Ramos (cell line): ENCODE measurements at regions not wholly inside any gene's neighbourhood (a gene's known extent, or its start where the extent isn't known, plus 50 kb on each side); places are given as distances from the start of the nearest gene placed in this dataset.

Experiments used
- in situ Hi-C: fragments of 300-500 bp; cut with MboI; formaldehyde crosslinking; loops from one replicate; pipeline ENCODE4 v1.14.3; 2022; ENCODE audit warnings: low sequenced_read_pairs; ENCODE audit not compliant: unreplicated experiment

DNA sequence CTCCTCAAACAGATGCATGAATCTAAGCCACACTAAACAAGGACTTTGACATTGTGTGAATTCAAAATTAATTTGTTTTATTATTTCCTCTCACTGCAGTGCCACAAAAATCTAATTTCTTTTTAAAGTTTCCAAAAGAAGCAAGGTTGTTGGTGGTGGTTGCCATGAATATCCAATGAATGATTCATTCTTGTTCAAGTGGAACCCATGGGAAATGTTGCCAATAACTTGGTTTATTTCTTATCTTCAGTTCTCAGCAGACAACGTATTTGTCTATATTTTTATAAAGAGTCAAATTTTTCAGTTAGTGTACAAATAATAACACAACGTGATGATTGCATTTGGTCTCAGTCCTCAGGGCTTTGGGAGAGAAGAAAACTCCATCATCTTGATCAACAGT, 309.4 kb upstream of the NOCT start:
- in situ Hi-C loops = no loop called here

DNA sequence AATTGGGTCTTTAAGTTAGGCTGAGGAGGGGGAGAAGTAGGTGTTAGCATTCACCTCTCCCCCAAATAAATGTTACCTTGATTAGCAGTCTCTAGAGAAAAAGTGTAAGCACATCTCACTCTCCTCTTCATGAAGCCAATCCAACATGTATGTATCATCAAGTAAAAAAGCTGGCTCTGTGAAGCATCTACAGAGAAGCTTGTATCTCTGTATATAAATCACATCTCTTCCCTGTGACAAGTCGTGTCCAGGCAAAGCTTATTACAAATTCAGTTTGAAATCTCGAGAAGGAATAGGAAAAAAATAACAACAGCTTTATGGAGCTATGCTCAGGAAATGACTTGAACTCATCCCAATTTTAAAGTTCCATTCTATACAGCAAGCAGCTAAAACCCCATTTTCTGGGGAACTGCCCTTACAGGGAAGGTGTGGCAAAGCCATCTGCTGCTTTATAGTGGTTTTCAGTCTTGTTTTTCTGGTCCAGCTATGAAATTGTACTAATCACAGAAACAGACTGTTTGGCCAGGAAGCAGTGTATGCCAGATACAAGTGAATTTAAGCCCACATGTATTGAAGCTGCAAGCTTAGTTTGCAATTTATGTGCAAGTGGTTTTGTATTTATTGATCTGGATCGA, 313.3 kb upstream of the NOCT start:
- in situ Hi-C loops = no loop called here

DNA sequence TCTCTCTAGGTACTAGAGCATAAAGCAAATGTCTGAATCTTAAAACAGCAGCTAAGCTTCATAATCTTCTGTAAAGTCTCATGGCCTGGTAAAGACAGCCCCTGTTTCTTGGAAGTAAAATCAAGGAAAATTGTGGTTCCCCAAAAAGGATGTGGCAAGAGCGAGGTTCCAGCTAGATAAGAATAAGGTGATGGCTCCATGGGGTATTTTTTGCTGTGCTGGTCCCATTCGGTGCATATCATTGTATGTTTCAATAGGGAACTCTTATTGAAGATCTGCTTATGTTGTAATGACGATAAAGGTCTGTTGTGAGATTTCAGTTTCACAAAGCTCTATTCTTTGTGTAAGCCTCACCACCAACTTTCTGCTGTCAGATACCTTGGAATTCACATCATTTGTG, 316.9 kb upstream of the NOCT start:
- in situ Hi-C loops = loop anchor here (25.0 kb wide), 1 partner anchor 661 kb away; no protein-coding TSS in a partner anchor

DNA sequence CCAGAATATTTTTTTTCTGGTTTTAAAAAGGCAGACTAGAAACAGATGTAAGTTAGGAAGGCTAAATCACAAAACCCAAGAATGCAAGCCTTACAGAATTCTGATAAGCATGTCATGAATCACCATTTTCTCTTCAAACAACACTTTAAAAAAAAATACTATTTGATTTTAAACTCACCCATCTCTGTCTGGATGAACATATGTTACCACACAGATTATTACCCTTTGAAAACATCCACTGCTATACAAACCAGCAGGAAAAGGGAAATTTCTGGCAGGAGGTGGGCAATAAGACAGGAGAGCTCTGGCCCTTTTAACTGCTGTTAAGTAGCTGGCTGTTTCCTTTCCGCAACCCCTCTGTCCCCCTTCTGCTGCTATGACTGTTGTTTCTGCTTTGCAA, 317.7 kb upstream of the NOCT start:
- in situ Hi-C loops = loop anchor here (25.0 kb wide), 1 partner anchor 661 kb away; no protein-coding TSS in a partner anchor

DNA sequence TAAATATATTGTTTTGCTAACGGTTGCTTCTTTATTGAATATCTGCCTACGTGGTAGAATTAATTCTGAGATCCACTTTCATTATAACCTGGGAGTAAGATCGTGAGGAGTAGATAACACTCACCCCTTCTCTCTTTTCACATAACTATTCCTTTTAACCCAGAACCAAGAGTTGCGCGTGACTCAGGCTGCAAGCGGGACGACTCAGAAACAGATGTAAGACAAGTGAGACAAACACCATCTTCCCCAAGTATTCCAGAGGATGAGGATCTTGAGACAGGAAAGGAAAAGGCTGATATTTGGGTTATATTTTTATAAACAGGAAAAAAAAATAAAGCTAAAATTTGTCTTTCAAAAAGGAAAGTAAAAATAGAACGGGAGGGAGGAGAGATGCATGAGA, 318.8 kb upstream of the NOCT start:
- in situ Hi-C loops = loop anchor here (25.0 kb wide), 1 partner anchor 659 kb away; no protein-coding TSS in a partner anchor

DNA sequence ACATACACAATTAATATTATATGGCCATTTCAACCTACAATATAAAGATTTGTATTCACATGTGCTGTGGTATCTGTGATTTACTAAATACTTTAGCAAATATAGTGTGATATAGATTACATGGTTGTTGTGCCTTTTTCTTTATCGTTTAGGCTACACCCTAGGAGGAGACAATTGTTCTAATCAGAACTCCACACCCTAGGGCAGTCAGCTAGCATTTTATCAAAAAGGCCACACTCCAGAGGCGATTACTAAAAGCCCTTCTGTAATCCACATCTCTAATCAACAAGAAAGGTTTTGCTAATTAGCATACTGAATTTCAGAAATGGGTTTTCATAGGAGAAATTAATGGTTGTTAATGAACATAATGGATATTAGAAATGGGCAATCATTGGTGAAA, 319.5 kb upstream of the NOCT start:
- in situ Hi-C loops = loop anchor here (25.0 kb wide), 1 partner anchor 659 kb away; no protein-coding TSS in a partner anchor

DNA sequence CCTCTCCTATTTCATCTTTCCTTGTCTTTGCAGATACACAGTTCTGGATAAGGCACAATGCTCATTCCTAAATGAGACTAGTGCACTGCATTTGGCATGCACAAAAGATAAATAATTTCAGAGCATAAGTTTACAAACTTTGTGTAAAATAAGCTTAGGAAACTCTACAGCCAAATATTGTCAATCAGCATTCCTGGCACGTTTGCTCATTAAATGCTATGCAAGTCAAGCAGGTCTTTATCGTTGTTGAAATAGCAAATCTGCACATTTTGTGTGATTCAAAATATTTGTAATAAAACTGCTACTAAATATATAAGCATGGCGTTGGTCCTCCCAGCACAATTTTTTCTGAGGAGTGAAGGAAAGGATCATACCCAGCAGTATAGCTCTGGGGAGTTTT, 322.1 kb upstream of the NOCT start:
- in situ Hi-C loops = loop anchor here (25.0 kb wide), 1 partner anchor 656 kb away; no protein-coding TSS in a partner anchor

DNA sequence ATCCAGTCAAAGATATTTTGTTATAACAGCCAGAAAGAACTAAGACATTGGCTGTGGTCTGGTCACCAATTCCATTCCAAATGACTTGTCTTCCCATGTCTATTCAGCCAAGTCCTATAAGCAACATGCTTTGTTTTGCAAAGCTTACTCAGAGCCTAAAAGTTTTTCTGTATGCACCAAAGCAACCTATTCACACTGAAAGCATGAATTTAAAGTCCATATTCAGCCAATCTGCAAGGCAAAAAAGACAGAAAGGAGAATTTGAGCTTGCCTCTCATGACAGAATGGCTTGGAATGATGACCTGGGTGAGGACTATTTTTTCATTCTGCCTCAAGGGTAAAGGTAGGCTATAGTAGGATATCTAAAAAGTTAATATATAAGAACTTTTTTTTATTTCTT, 323.2 kb upstream of the NOCT start:
- in situ Hi-C loops = loop anchor here (25.0 kb wide), 1 partner anchor 655 kb away; no protein-coding TSS in a partner anchor

DNA sequence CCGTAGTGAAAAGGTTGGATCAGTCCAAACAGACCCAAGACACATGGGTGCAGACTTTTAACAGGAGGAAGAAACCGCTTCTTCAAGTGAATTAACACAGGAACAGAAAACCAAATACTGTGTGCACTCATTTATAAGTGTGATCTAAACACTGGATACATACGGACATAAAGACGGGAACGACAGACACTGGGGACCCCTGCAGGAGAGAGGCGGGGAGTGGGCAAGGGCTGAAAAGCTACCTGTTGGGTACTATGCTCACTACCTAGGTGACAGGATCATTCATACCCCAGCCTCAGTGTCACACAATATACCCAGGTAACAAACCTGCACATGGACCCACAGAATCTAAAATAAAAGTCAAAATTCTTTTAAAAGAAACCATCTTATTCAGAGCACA, 326.0 kb upstream of the NOCT start:
- in situ Hi-C loops = loop anchor here (25.0 kb wide), 1 partner anchor 652 kb away; no protein-coding TSS in a partner anchor

DNA sequence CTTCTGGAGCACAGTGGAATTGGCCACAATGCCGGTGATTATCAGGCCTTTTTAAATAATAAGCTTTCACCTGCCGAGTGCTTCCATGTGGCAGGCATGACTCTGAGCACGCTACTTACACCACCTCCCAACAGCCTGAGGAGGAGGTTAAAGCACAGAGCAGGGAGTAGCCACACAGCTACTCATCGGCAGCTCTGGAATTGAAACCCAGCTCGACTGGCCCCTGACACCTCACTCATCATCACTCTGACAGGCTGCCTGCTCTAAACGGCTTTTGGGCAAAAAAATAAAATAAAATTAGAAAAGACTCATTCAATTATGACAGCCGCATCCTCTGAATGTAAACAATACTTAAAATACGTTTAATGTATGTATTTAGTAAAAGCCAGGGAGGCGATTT, 326.4 kb upstream of the NOCT start:
- in situ Hi-C loops = loop anchor here (25.0 kb wide), 1 partner anchor 652 kb away; no protein-coding TSS in a partner anchor

DNA sequence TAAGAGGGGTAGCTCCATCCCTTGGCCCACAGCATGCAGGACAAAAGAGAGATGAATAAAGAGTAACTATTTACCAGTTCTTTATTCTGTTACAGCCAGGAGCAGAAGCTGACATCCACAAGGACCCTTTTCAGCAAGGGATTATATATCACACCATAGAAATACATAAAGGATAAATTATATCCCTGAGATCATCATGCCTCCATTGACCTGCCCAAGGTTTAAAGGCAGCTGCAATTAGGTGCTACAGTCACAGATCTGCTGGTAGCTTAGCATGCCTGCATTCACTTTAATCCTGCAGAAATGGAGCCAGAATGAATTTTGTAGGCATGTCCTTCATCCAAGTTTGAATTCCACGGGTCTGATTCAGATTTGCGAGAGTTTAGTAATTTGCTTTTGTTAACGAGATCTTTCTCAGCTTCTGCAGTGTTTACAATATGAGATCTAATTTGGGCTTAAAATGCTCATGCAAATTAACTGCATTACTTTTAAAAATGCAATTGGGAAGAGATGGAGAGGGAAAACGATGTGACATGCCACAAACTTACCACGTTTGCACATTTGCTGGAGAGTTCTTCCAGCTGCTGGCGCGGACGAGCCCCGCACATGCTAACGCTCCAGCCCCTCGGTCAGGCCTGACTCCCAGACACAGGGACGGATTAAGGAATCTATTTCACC, 327.0 kb upstream of the NOCT start:
- in situ Hi-C loops = loop anchor here (25.0 kb wide), 1 partner anchor 651 kb away; no protein-coding TSS in a partner anchor

DNA sequence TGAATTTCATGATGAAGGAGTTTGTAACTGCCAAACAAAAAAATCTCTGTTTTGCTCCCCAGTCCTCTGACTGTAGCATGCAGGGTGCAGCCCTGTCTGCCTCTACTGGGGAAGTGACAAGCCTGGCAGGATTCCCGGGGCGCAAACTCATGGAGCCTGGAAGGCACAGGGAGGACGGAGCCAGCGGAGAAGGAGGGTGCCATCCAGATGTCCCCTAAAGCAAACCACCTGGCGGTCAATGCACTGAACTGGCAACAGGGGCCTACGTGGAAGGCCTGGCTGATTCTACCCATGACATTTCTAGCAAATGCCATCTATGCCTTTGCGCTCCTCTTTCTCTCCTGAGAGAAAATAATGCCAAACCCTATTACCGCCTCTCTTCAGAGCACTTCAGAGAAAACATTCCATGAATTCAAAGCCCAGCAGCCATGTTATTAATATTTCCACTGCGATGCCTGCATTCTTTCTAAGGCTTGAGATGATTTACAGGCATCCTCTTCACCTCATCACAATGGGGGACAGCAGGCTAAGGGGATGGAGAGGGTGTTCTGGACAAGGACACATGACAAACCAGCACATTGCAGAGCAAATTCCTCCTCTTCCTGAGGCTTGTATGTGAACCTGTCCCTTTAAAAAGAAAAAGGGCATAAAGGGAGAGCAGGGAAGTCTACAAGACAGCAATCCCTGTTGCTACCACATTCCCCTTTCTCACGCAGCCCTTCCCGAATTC, 329.3 kb upstream of the NOCT start:
- in situ Hi-C loops = loop anchor here (25.0 kb wide), 1 partner anchor 649 kb away; no protein-coding TSS in a partner anchor

DNA sequence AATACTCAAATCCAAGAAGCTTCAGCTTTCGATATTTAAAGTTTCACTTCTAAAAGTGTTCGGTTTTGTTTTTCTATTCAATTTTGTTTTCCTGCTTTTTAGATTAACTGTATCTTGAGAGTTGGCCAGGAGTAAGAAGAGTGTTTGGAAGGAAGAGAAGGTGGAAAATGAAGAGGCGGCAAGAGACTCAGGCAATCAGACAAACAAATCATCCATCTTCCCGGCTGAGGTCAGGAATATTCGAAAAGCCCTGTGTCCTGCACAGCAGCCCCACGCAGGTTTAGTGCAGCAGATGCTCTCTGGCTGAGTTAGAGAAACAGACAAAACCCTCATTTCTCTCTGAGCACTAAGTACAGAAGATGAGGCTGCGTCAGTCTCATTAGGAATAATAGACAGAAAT, 330.3 kb upstream of the NOCT start:
- in situ Hi-C loops = loop anchor here (25.0 kb wide), 1 partner anchor 648 kb away; no protein-coding TSS in a partner anchor

DNA sequence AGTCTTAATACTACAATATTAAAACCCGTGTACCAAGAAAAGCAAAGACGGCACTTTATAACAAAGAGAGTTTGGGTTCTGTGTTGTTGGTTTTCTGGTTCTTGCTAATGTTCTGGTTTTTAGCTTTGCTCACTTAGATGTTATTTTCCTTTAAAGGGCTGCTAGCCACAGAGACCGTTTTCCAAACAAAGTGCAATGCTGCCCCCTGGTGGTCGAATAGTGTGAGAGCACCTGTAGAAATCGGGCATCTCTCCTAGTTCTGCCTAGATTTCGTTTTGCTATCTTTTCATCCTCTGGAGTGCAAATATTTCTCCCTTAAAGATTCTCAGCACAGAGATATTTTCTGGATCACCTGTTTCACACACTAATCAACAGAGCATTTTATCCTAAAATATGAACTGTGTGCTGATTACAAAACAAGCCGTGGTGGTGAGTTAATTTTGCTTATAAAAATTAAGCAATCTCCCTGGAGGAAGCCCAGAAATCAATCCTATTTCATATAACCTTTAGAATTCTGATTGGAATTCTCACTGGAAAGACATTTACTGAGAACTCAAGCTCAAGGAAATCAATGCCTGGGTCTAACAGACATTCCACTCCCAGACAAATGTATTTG, 334.5 kb upstream of the NOCT start:
- in situ Hi-C loops = loop anchor here (25.0 kb wide), 1 partner anchor 644 kb away; no protein-coding TSS in a partner anchor

DNA sequence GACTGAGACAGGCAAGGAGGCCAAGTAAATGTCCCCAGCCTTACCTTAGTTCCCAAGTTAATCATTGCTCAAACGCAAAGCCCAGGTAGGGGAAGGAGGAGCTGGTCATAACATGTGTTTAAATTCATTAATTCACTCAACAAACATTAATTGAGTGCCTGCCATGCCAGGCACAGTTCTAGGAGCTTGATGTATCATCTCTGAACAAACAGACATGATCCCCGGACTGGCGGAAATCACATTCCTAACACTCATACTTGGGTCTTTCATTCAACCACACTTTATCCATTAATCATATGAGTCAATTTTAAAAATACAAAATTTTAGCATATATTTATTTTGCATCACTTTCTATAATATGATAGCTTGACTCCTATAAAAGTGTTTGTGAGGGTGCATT, 335.3 kb upstream of the NOCT start:
- in situ Hi-C loops = loop anchor here (25.0 kb wide), 1 partner anchor 643 kb away; no protein-coding TSS in a partner anchor

DNA sequence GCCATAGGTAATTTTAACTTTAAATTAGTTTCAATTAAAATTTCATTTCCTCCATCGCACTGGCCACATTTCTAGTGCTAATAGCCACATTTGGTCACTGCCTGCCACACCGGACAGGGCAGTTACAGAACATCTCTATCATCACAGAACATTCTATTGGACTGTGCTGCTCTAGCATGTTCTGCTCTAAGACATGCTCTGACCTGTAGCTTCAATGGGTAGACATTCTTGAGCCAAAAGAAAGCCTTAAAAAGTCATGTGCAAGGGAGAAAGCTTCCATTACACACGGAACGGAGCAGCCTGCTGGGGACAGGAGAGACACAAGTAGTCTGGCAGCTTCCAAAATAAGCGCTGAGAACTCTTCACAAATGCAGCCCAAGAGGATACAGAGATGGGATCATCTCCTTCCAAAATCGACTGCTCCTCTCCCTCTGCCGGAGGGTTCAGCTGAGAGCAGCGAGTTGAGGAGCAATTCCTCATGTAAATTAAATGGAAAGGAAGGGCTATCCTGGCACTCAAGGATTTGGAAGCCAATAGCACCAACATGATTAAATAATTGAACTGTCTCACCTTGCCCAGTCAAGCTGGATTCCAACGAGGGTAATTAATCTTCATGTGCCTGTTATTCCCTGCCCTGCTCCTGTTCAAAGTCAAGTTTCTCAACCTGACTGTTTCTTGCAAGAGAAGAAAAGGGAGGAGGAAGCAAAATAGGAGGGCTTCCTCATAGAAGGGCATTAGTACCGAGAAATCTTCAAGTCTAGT, 336.4 kb upstream of the NOCT start:
- in situ Hi-C loops = loop anchor here (25.0 kb wide), 1 partner anchor 642 kb away; no protein-coding TSS in a partner anchor

DNA sequence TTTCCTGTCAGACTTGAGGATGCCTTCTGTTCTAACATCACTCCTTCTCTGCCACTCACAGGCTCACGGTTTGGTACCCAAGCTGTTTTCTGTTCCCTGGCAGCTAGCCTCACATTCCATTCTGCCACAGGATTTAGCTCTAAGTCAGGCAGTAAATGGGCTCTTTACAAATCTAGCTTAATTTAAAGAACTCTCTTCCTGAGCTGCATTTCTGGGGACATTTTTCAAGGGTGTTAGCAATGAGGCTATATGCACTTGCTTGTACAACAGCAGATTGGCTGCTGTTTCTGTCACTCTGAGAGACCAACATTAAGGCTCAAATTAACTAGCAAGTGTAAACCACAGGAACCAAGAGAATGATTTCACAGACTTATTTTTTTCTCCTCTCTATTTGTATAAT, 337.8 kb upstream of the NOCT start:
- in situ Hi-C loops = loop anchor here (25.0 kb wide), 1 partner anchor 640 kb away; no protein-coding TSS in a partner anchor

DNA sequence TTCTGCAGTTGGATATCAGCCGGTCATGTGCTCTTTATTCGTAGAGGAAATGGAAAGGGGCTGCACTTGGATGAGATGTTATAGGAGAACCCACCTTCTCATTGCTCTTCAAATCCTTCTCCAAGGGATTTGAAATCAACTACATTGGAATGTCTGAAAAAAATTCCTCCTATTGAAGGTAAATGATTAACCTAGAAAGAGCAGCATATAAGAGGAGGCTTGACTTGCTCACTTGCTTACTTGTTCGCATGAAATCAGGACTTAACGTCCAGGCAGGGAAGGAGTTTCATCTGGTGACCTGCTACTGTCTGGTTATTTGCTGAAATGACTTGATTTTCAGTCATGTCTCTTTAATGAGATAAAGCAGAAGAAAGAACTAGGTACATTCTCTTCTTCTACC, 338.4 kb upstream of the NOCT start:
- in situ Hi-C loops = loop anchor here (25.0 kb wide), 1 partner anchor 640 kb away; no protein-coding TSS in a partner anchor

DNA sequence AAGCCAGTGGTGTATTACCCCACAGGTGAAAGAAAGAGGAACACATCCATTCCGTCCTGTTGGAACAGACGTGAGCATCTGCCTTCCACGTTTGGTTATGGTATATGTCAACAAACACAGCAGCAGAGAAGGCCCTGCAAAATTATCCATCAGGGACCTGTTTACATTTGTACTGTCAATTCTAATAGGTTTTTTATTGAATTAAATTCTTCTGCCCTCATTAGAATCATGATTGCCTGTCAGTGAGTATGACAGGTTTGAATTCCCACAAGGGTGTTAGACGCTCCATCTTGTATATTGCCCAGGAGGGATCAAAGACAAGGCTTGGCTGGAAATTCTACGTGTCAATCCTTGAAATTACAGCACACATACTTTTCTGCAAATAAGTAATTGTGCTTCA, 339.9 kb upstream of the NOCT start:
- in situ Hi-C loops = loop anchor here (25.0 kb wide), 1 partner anchor 638 kb away; no protein-coding TSS in a partner anchor
